Keratinocyte (primary cell): ENCODE measurements at regions not wholly inside any gene's neighbourhood (a gene's known extent, or its start where the extent isn't known, plus 50 kb on each side); places are given as distances from the start of the nearest gene placed in this dataset.

ENCODE experiments used
- DNase-seq: peaks from one replicate; pipeline ENCODE4 v3.0.0-alpha.2; 2011; ENCODE audit warnings: low read depth, missing footprints, low spot score
- FAIRE-seq: peaks from 2 replicates; lab custom pipeline; 2011; peaks lifted over from hg19 to GRCh38; lab: Jason Lieb, UNC
- H2AFZ ChIP-seq: 2 replicates; pipeline ENCODE4 v1.6.0; 2012; ENCODE audit warnings: low read length, control low read depth, inconsistent platforms; ENCODE audit not compliant: control insufficient read depth
- H3K27ac ChIP-seq: 2 replicates; pipeline ENCODE4 v1.5.1; 2011; ENCODE audit warnings: low read length; ENCODE audit not compliant: control insufficient read depth, insufficient read depth
- H3K27me3 ChIP-seq: 3 replicates; pipeline ENCODE4 v1.6.0; 2011; ENCODE audit warnings: low read length; ENCODE audit not compliant: control insufficient read depth, insufficient read depth; ENCODE audit errors: extremely low read depth
- H3K36me3 ChIP-seq, 2 experiments: 2 replicates in 1 of 2; 3 replicates in 1 of 2; pipeline ENCODE4 v1.5.1; 2011; ENCODE audit warnings: low read length in 2 of 2, mild to moderate bottlenecking in 1 of 2; ENCODE audit not compliant: control insufficient read depth in 2 of 2, insufficient read depth in 2 of 2; ENCODE audit errors: extremely low read depth in 1 of 2
- H3K4me1 ChIP-seq: 3 replicates; pipeline ENCODE4 v1.5.1; 2011; ENCODE audit warnings: low read length; ENCODE audit not compliant: control insufficient read depth, insufficient read depth; ENCODE audit errors: extremely low read depth
- H3K4me2 ChIP-seq: 3 replicates; pipeline ENCODE4 v1.6.0; 2011; ENCODE audit warnings: low read depth, low read length; ENCODE audit not compliant: control insufficient read depth, insufficient read depth; ENCODE audit errors: extremely low read depth
- H3K4me3 ChIP-seq, 3 experiments: fragments of 200-600 bp in 1 of 3; sonication (generic) in 1 of 3; 2 replicates in 2 of 3; 3 replicates in 1 of 3; pipeline ENCODE4 v1.5.1; 2011 to 2016; ENCODE audit warnings: low read length in 3 of 3, mild to moderate bottlenecking in 3 of 3, control low read depth in 2 of 3, inconsistent platforms in 1 of 3, low read depth in 1 of 3, mixed read lengths in 1 of 3, mixed run types in 1 of 3, moderate library complexity in 1 of 3; ENCODE audit not compliant: control insufficient read depth in 2 of 3, insufficient read depth in 2 of 3; ENCODE audit errors: extremely low read depth in 1 of 3
- H3K79me2 ChIP-seq: 2 replicates; pipeline ENCODE4 v1.6.0; 2012; ENCODE audit warnings: low read length; ENCODE audit not compliant: control insufficient read depth, insufficient read depth
- H3K9ac ChIP-seq: 3 replicates; pipeline ENCODE4 v1.6.0; 2011; ENCODE audit warnings: low read length; ENCODE audit not compliant: control insufficient read depth, insufficient read depth; ENCODE audit errors: extremely low read depth
- H3K9me1 ChIP-seq: 3 replicates; pipeline ENCODE4 v1.6.0; 2011; ENCODE audit warnings: low read length; ENCODE audit not compliant: control insufficient read depth, insufficient read depth; ENCODE audit errors: extremely low read depth
- H3K9me3 ChIP-seq: 2 replicates; pipeline ENCODE4 v1.5.1; 2012; ENCODE audit warnings: low read depth, low read length; ENCODE audit not compliant: control insufficient read depth
- H4K20me1 ChIP-seq: 3 replicates; pipeline ENCODE4 v1.6.0; 2011; ENCODE audit warnings: low read length; ENCODE audit not compliant: control insufficient read depth, insufficient read depth; ENCODE audit errors: extremely low read depth
- EZH2 ChIP-seq: IDR thresholded peaks from one replicate; pipeline ENCODE4 v1.6.1; 2012; ENCODE audit warnings: inconsistent platforms, mild to moderate bottlenecking, low read length, moderate library complexity
- dilution Hi-C: fragments of 300-500 bp; cut with MboI; formaldehyde crosslinking; loops from one replicate; pipeline ENCODE4 v1.7.0; 2020; ENCODE audit warnings: low sequenced_read_pairs; ENCODE audit not compliant: extremely low pct_ligation_motif_present
- TF ChIP-seq, protein P1 (sequence below), 3 experiments: IDR thresholded peaks in 1 of 3; conservative IDR thresholded peaks in 1 of 3; optimal IDR thresholded peaks in 1 of 3; 2 replicates in 2 of 3; 3 replicates in 1 of 3; pipeline versions ENCODE3 to v1.5.1; 2011; ENCODE audit warnings: low read length in 3 of 3, mild to moderate bottlenecking in 3 of 3, moderate library complexity in 2 of 3, control low read depth in 1 of 3, inconsistent platforms in 1 of 3; ENCODE audit not compliant: insufficient read depth in 2 of 3; ENCODE audit errors: extremely low read depth in 1 of 3

DNA sequence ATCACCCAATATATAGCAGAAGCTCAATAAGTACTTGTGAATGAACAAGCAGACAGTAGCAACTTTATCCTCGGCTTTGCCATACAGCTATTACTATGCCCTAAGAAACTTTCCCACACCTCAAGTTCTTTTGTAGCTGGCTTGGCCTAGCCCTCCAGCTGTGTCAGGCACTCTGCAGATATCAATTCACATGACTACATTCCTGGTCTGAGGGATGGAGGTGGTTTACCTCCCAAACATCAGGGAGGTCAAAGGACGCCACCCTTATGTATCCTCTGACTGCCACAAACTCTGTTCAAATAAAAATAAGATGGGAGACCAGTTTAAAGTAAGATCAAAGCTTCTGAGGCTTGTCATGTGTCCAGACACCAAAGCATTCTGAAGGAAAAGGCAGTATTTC is 416.3 kb downstream of the PIK3R1 start:
- no peak overlapping the region for H3K9ac ChIP-seq
- peaks cover 4% of the 10 kb centered on the region for H3K27me3 ChIP-seq
- dilution Hi-C loops: no loop called here

DNA sequence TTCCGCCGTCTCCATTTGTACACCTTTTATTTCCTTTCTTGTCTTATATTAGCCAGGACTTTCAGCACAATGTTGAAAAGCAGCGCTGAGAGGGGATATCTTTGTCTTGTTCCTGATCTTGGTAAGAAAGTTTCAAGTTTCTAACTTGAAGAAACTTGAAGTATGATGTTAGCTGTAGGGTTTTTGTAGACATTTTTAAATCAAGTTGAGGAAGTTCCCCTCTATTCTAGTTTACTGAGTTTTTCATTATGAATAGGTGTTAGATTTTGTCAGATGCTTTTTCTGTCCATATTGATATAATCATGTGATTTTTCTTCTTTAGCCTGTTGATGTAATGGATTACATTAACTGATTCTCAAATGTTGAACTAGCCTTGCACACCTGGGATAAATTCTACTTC is 425.7 kb downstream of the PIK3R1 start:
- Histone ChIP-seq H3K4me1 (no peaks in the 10 kb centered on the region), H3K4me3 (no peak overlapping the region), H3K4me2 (no peak overlapping the region), H2AFZ (no peak overlapping the region), H3K27me3 (no peaks in the 10 kb centered on the region), H3K9ac (no peak overlapping the region), H3K9me1 (no peaks in the 10 kb centered on the region), H3K79me2 (no peaks in the 10 kb centered on the region), H3K9me3 (no peaks in the 10 kb centered on the region), H4K20me1 (no peaks in the 10 kb centered on the region), H3K27ac (no peak overlapping the region), H3K36me3 (no peaks in the 10 kb centered on the region)
- DNase-seq (no peak), FAIRE-seq (no peak)
- dilution Hi-C loops: no loop called here
- TF ChIP-seq, protein P1, sequence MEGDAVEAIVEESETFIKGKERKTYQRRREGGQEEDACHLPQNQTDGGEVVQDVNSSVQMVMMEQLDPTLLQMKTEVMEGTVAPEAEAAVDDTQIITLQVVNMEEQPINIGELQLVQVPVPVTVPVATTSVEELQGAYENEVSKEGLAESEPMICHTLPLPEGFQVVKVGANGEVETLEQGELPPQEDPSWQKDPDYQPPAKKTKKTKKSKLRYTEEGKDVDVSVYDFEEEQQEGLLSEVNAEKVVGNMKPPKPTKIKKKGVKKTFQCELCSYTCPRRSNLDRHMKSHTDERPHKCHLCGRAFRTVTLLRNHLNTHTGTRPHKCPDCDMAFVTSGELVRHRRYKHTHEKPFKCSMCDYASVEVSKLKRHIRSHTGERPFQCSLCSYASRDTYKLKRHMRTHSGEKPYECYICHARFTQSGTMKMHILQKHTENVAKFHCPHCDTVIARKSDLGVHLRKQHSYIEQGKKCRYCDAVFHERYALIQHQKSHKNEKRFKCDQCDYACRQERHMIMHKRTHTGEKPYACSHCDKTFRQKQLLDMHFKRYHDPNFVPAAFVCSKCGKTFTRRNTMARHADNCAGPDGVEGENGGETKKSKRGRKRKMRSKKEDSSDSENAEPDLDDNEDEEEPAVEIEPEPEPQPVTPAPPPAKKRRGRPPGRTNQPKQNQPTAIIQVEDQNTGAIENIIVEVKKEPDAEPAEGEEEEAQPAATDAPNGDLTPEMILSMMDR (optimal IDR thresholded peaks at IDR 0.05 in 1 of 3, IDR thresholded peaks at IDR 0.05 in 1 of 3, conservative IDR thresholded peaks at IDR 0.05 in 1 of 3; ENCODE audit: extremely low read depth in 1 of 3, insufficient read depth in 2 of 3, low read length in 3 of 3): no peak
- no peak for TF ChIP-seq EZH2

More for the DNA sequence above, 416.3 kb downstream of the PIK3R1 start:
- no peak for TF ChIP-seq EZH2
- TF ChIP-seq, protein P1 (optimal IDR thresholded peaks at IDR 0.05 in 1 of 3, IDR thresholded peaks at IDR 0.05 in 1 of 3, conservative IDR thresholded peaks at IDR 0.05 in 1 of 3; ENCODE audit: extremely low read depth in 1 of 3, insufficient read depth in 2 of 3, low read length in 3 of 3): no peak
- H4K20me1 ChIP-seq: no peaks in the 10 kb centered on the region
- no peaks in the 10 kb centered on the region for H3K36me3 ChIP-seq
- H3K9me1 ChIP-seq: no peaks in the 10 kb centered on the region
- no peaks in the 10 kb centered on the region for H3K79me2 ChIP-seq
- DNase-seq (no peak), FAIRE-seq (no peak)
- no peak overlapping the region for H3K27ac ChIP-seq
- H3K9me3 ChIP-seq: no peaks in the 10 kb centered on the region
- H3K4me2 ChIP-seq: no peak overlapping the region
- no peaks in the 10 kb centered on the region for H3K4me1 ChIP-seq
- H3K4me3 ChIP-seq: no peak overlapping the region
- H2AFZ ChIP-seq: no peak overlapping the region
